OCI-LY7 (cell line): ENCODE measurements at regions not wholly inside any gene's neighbourhood (a gene's known extent, or its start where the extent isn't known, plus 50 kb on each side); places are given as distances from the start of the nearest gene placed in this dataset.

Source experiments
- CTCF ChIP-seq: fragments of 200-600 bp; sonication (generic); conservative IDR thresholded peaks from 2 replicates; pipeline ENCODE4 v1.5.1; 2014; ENCODE audit warnings: mild to moderate bottlenecking, antibody characterized with exemption, low read length, moderate library complexity, mixed read lengths
- EZH2phosphoT487 ChIP-seq: fragments of 200-600 bp; sonication (generic); IDR thresholded peaks from 2 replicates; pipeline ENCODE4 v1.6.1; 2018; ENCODE audit warnings: low read depth, borderline replicate concordance, mild to moderate bottlenecking, mixed run types, antibody characterized with exemption, low read length, moderate library complexity, mixed read lengths

GRCh38 chr5:19314840-19315239 is 673.2 kb downstream of the CDH18 start:
- TF ChIP-seq CTCF, result no peak
- no peak for TF ChIP-seq EZH2phosphoT487
